ENCODE measurements at regions not wholly inside any gene's neighbourhood (a gene's known extent, or its start where the extent isn't known, plus 50 kb on each side); places are given as distances from the start of the nearest gene placed in this dataset.

DNA sequence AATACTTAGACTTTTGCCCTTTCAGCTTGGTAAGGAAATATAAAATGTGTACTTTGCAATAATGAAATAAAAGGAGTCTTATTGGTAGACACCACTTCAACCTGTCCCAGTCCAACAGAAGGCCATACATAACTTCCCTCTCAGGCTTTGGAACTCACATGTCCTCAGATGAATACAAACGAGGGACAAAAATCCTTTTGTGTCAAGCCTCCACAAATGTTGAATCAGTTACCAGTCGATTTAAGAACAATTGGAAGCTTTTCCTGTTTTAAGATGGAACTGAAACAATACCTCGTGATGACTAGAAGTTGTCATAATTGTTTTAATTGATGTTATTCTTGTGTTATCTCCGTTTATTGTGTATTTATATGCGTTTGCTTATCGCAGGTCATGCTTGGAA is 385.1 kb upstream of the POU3F3 start:
- TF ChIP-seq, protein P1, sequence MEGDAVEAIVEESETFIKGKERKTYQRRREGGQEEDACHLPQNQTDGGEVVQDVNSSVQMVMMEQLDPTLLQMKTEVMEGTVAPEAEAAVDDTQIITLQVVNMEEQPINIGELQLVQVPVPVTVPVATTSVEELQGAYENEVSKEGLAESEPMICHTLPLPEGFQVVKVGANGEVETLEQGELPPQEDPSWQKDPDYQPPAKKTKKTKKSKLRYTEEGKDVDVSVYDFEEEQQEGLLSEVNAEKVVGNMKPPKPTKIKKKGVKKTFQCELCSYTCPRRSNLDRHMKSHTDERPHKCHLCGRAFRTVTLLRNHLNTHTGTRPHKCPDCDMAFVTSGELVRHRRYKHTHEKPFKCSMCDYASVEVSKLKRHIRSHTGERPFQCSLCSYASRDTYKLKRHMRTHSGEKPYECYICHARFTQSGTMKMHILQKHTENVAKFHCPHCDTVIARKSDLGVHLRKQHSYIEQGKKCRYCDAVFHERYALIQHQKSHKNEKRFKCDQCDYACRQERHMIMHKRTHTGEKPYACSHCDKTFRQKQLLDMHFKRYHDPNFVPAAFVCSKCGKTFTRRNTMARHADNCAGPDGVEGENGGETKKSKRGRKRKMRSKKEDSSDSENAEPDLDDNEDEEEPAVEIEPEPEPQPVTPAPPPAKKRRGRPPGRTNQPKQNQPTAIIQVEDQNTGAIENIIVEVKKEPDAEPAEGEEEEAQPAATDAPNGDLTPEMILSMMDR (IDR thresholded peaks at IDR 0.05) = no peak
- no peak for TF ChIP-seq POLR2A (IDR thresholded peaks at IDR 0.05)
